CD4-positive, alpha-beta T cell (primary cell): ENCODE measurements at regions not wholly inside any gene's neighbourhood (a gene's known extent, or its start where the extent isn't known, plus 50 kb on each side); places are given as distances from the start of the nearest gene placed in this dataset.

ENCODE experiments used
- ATAC-seq: fragments of 200-7000 bp; cut with Tn5 transposase; one replicate; pipeline ENCODE4 v1.10.0; 2022; ENCODE audit warnings: mild to moderate bottlenecking; ENCODE audit not compliant: poor library complexity
- CTCF ChIA-PET: fragments of 350-600 bp; sonication (Branson Sonifier 250); formaldehyde crosslinking; loops from one replicate; lab custom pipeline; 2021; ENCODE audit warnings: antibody characterized with exemption, inconsistent platforms; lab: Charles Lee
- POLR2A ChIA-PET: fragments of 350-600 bp; sonication (Branson Sonifier 250); formaldehyde crosslinking; loops from one replicate; lab custom pipeline; 2021; ENCODE audit warnings: antibody characterized with exemption, inconsistent platforms; lab: Charles Lee
- DNase-seq, 14 experiments: peaks; one replicate each; pipeline ENCODE4 v3.0.0-alpha.2; 2013 to 2020; ENCODE audit warnings: mixed read lengths in 2 of 14
- H3K27ac ChIP-seq, 2 donors: one replicate each; pipeline versions ENCODE4 v1.5.1 to v1.7.0; 2013; ENCODE audit warnings: low read length in 2 of 2, low read depth in 1 of 2, mild to moderate bottlenecking in 1 of 2
- H3K27me3 ChIP-seq, 2 experiments: 1 replicate in 1 of 2; 2 replicates in 1 of 2; pipeline versions ENCODE4 v1.6.1 to v1.7.0; 2013; ENCODE audit warnings: low read length in 2 of 2, control low read depth in 1 of 2, mild to moderate bottlenecking in 1 of 2, moderate library complexity in 1 of 2; ENCODE audit not compliant: insufficient read depth in 2 of 2, control insufficient read depth in 1 of 2
- H3K36me3 ChIP-seq: one replicate; pipeline ENCODE4 v1.6.1; 2013; ENCODE audit warnings: low read length, control low read depth; ENCODE audit not compliant: insufficient read depth
- H3K4me1 ChIP-seq: one replicate; pipeline ENCODE4 v1.6.1; 2013; ENCODE audit warnings: low read length, control low read depth; ENCODE audit not compliant: insufficient read depth
- H3K4me3 ChIP-seq: one replicate; pipeline ENCODE4 v1.5.1; 2013; ENCODE audit warnings: mild to moderate bottlenecking, low read length, moderate library complexity
- H3K9me3 ChIP-seq, 2 experiments: 1 replicate in 1 of 2; 2 replicates in 1 of 2; pipeline versions ENCODE4 v1.6.1 to v1.7.0; 2013; ENCODE audit warnings: low read length in 2 of 2, mild to moderate bottlenecking in 2 of 2, control low read depth in 1 of 2, moderate library complexity in 1 of 2; ENCODE audit not compliant: control insufficient read depth in 1 of 2, insufficient read depth in 1 of 2
- H3K27ac Mint-ChIP-seq: one replicate; pipeline ENCODE4 v1.8.0; 2020; ENCODE audit warnings: mixed read lengths
- H3K27me3 Mint-ChIP-seq: one replicate; pipeline ENCODE4 v1.8.0; 2021; ENCODE audit warnings: mixed read lengths
- H3K36me3 Mint-ChIP-seq: one replicate; pipeline ENCODE4 v1.8.0; 2021; ENCODE audit warnings: low read depth, mixed read lengths
- H3K4me1 Mint-ChIP-seq: one replicate; pipeline ENCODE4 v1.8.0; 2021; ENCODE audit warnings: low read depth, mixed read lengths
- H3K4me3 Mint-ChIP-seq: one replicate; pipeline ENCODE4 v1.8.0; 2020; ENCODE audit warnings: mild to moderate bottlenecking, mixed read lengths
- H3K9me3 Mint-ChIP-seq: one replicate; pipeline ENCODE4 v1.8.0; 2020; ENCODE audit warnings: mixed read lengths
- intact Hi-C, 2 experiments: fragments of 100-400 bp; cut with DNase I in 1 of 2; cut with micrococcal nuclease in 1 of 2; formaldehyde crosslinking; loops; one replicate each; pipeline versions ENCODE4 v1.15.1 to v1.9.0; 2023 to 2025; cut with DNase I, micrococcal nuclease
- TF ChIP-seq, protein P1 (sequence below): fragments of 200-600 bp; IDR thresholded peaks from one replicate; pipeline ENCODE4 v1.8.0; 2022; ENCODE audit warnings: antibody characterized with exemption, mild to moderate bottlenecking

GRCh38 chr6:165747963-165748362 is 84.9 kb upstream of the PDE10A start:
- DNase-seq (no peak), ATAC-seq (no peak)
- POLR2A ChIA-PET = no interaction called here
- Histone ChIP-seq H3K36me3 (no peaks in the 10 kb centered on the region), H3K4me3 (no peak overlapping the region), H3K4me1 (no peaks in the 10 kb centered on the region), H3K27ac (no peak overlapping the region), H3K9me3 (peaks cover 0 to 7% of the 10 kb centered on the region in 2 experiments), H3K27me3 (no peaks in the 10 kb centered on the region)
- no peaks in the 10 kb centered on the region for H3K4me1 Mint-ChIP-seq
- no peaks in the 10 kb centered on the region for H3K36me3 Mint-ChIP-seq
- no peak overlapping the region for H3K4me3 Mint-ChIP-seq
- intact Hi-C loops = no loop called here
- H3K27ac Mint-ChIP-seq = no peak overlapping the region
- H3K27me3 Mint-ChIP-seq = no peaks in the 10 kb centered on the region
- CTCF ChIA-PET = no interaction called here
- TF ChIP-seq, protein P1, sequence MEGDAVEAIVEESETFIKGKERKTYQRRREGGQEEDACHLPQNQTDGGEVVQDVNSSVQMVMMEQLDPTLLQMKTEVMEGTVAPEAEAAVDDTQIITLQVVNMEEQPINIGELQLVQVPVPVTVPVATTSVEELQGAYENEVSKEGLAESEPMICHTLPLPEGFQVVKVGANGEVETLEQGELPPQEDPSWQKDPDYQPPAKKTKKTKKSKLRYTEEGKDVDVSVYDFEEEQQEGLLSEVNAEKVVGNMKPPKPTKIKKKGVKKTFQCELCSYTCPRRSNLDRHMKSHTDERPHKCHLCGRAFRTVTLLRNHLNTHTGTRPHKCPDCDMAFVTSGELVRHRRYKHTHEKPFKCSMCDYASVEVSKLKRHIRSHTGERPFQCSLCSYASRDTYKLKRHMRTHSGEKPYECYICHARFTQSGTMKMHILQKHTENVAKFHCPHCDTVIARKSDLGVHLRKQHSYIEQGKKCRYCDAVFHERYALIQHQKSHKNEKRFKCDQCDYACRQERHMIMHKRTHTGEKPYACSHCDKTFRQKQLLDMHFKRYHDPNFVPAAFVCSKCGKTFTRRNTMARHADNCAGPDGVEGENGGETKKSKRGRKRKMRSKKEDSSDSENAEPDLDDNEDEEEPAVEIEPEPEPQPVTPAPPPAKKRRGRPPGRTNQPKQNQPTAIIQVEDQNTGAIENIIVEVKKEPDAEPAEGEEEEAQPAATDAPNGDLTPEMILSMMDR = no peak
- H3K9me3 Mint-ChIP-seq = peaks cover 5% of the 10 kb centered on the region

DNA sequence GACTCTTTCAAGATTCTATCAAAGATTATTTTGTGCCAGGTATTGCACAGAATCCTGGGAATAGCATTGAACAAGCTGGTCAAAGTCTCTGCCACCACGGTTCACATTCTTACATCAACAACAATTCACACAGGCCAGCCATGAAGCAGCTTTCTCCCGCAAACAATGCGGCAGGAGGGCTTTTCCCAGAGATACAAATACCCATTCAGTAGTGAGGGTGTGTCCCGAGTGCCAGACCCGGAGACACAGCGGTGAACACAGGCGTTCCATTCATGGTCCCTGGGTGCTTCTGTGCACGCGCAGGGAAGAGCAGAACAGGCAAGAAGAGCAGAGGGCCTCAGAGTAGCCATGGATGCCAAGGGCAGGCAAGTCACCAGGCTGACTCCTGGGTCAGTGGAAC is 83.3 kb upstream of the PDE10A start:
- H3K9me3 Mint-ChIP-seq = peaks cover 5% of the 10 kb centered on the region
- TF ChIP-seq, protein P1 = no peak
- Histone ChIP-seq H3K4me3 (no peak overlapping the region), H3K9me3 (peaks cover 0 to 7% of the 10 kb centered on the region in 2 experiments), H3K4me1 (no peaks in the 10 kb centered on the region), H3K36me3 (no peaks in the 10 kb centered on the region), H3K27ac (no peak overlapping the region), H3K27me3 (no peaks in the 10 kb centered on the region)
- ATAC-seq (no peak), DNase-seq (no peak)
- ChIA-PET POLR2A (no interaction called here), CTCF (no interaction called here)
- H3K4me3 Mint-ChIP-seq = no peak overlapping the region
- intact Hi-C loops = no loop called here
- no peaks in the 10 kb centered on the region for H3K27me3 Mint-ChIP-seq
- no peaks in the 10 kb centered on the region for H3K4me1 Mint-ChIP-seq
- H3K27ac Mint-ChIP-seq = no peak overlapping the region
- no peaks in the 10 kb centered on the region for H3K36me3 Mint-ChIP-seq

DNA sequence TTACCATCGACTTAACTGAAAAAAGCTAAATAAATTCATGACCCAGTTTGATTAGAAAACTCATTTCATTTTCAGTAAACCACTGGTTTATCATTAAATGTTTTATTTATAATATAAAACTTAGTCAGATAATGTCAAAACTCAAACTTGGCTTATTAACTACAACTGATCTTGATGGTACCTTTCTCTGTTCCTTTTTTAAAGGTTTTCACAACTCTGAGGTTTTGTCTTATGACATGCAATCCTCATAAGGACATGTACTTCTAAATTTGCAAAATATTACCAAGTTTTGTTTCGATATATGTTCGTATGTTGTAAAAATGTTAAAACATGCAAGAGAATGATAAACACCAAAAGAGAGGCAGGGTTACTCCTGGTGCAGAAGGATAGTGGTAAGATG is 82.5 kb upstream of the PDE10A start:
- Mint-ChIP-seq H3K4me3 (no peak overlapping the region), H3K36me3 (no peaks in the 10 kb centered on the region), H3K4me1 (no peaks in the 10 kb centered on the region), H3K27ac (no peak overlapping the region), H3K9me3 (peaks cover 7% of the 10 kb centered on the region), H3K27me3 (no peaks in the 10 kb centered on the region)
- POLR2A ChIA-PET = no interaction called here
- Histone ChIP-seq H3K27ac (no peak overlapping the region), H3K9me3 (peaks cover 0 to 7% of the 10 kb centered on the region in 2 experiments), H3K27me3 (no peaks in the 10 kb centered on the region), H3K4me1 (no peaks in the 10 kb centered on the region), H3K36me3 (no peaks in the 10 kb centered on the region), H3K4me3 (no peak overlapping the region)
- intact Hi-C loops = no loop called here
- no peak for ATAC-seq
- CTCF ChIA-PET = no interaction called here
- DNase-seq = no peak
- TF ChIP-seq, protein P1 = no peak
